CD4-positive, alpha-beta memory T cell (primary cell): ENCODE measurements at regions not wholly inside any gene's neighbourhood (a gene's known extent, or its start where the extent isn't known, plus 50 kb on each side); places are given as distances from the start of the nearest gene placed in this dataset.

Experiments used
- CTCF ChIA-PET: fragments of 350-600 bp; sonication (Branson Sonifier 250); formaldehyde crosslinking; loops from one replicate; lab custom pipeline; 2021; ENCODE audit warnings: inconsistent platforms; ENCODE audit not compliant: partially characterized antibody; lab: Charles Lee
- POLR2A ChIA-PET: fragments of 350-600 bp; sonication (Branson Sonifier 250); formaldehyde crosslinking; loops from one replicate; lab custom pipeline; 2021; ENCODE audit not compliant: partially characterized antibody; lab: Charles Lee
- DNase-seq, 5 donors: peaks; one replicate each; pipeline versions ENCODE4 v3.0.0 to v3.0.0-alpha.2; 2020 to 2022; ENCODE audit warnings: mixed read lengths in 1 of 5
- H3K27ac ChIP-seq: one replicate; pipeline ENCODE4 v1.7.0; 2013; ENCODE audit warnings: low read depth, low read length
- H3K27me3 ChIP-seq: 2 replicates; pipeline ENCODE4 v1.7.0; 2013; ENCODE audit warnings: mild to moderate bottlenecking, low read length, moderate library complexity; ENCODE audit not compliant: insufficient read depth
- H3K36me3 ChIP-seq: 2 replicates; pipeline ENCODE4 v1.7.0; 2013; ENCODE audit warnings: mild to moderate bottlenecking, low read length, moderate library complexity; ENCODE audit not compliant: insufficient read depth
- H3K4me1 ChIP-seq: 2 replicates; pipeline ENCODE4 v1.7.0; 2013; ENCODE audit warnings: mild to moderate bottlenecking, low read length, moderate library complexity; ENCODE audit not compliant: insufficient read depth
- H3K4me3 ChIP-seq, 2 donors: one replicate each; pipeline ENCODE4 v1.7.0; 2013; ENCODE audit warnings: low read length in 2 of 2, mild to moderate bottlenecking in 1 of 2
- H3K9me3 ChIP-seq, 2 donors: one replicate each; pipeline ENCODE4 v1.7.0; 2013; ENCODE audit warnings: low read length in 2 of 2, control low read depth in 1 of 2; ENCODE audit not compliant: control insufficient read depth in 1 of 2
- H3K27ac Mint-ChIP-seq, 7 donors: one replicate each; pipeline ENCODE4 v1.8.0; 2020 to 2021; ENCODE audit warnings: mixed read lengths in 7 of 7, mild to moderate bottlenecking in 6 of 7, inconsistent platforms in 3 of 7, moderate library complexity in 3 of 7
- H3K27me3 Mint-ChIP-seq, 2 donors: one replicate each; pipeline ENCODE4 v1.8.0; 2020 to 2021; ENCODE audit warnings: mixed read lengths in 2 of 2
- H3K36me3 Mint-ChIP-seq, 2 donors: one replicate each; pipeline ENCODE4 v1.8.0; 2020 to 2021; ENCODE audit warnings: mixed read lengths in 2 of 2, inconsistent platforms in 1 of 2, mild to moderate bottlenecking in 1 of 2
- H3K4me1 Mint-ChIP-seq, 4 donors: one replicate each; pipeline ENCODE4 v1.8.0; 2020 to 2021; ENCODE audit warnings: mixed read lengths in 4 of 4, mild to moderate bottlenecking in 1 of 4
- H3K4me3 Mint-ChIP-seq, 8 donors: one replicate each; pipeline ENCODE4 v1.8.0; 2020 to 2021; ENCODE audit warnings: mixed read lengths in 8 of 8, mild to moderate bottlenecking in 7 of 8, moderate library complexity in 6 of 8, inconsistent platforms in 3 of 8
- H3K9me3 Mint-ChIP-seq, 8 donors: one replicate each; pipeline ENCODE4 v1.8.0; 2020 to 2021; ENCODE audit warnings: mixed read lengths in 8 of 8, mild to moderate bottlenecking in 5 of 8, inconsistent platforms in 3 of 8, moderate library complexity in 1 of 8
- intact Hi-C: fragments of 100-400 bp; cut with micrococcal nuclease; formaldehyde crosslinking; loops from one replicate; pipeline ENCODE4 v1.15.1; 2023

DNA sequence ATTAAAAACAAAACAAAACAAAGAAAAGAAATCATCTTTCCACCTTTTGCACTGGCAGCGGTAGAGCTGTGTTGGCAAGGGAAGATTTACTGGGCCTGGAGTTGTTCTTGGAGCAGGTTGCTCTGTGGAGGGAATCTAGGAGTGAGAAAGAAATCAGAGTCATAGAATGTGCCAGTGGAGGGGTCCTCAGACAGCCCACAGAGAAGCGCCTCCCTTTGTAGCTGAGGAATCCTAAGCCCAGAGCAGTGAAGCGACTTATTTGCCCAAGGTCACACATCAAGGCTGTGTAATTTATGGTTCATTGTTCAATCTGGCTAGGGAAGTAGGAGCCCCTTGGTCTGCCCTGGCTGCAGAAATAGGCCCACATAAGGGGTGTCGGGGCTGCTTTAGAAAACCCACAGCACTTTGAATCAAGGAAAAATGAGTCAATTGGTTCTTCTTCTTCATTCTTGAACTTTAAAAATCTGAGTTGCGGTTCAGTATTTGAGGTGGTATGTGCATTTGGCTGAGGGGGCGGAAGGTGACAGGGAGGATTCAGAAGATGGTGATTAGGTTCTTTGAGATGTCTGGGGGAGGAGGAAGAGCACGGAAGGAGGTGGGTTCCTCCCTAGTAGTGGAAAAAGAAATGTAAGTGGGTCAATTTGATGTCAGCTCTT, 253.7 kb downstream of the PTEN start:
- H3K9me3 ChIP-seq, result no peaks in the 10 kb centered on the region
- no peak for DNase-seq
- no peaks in the 10 kb centered on the region for H3K36me3 Mint-ChIP-seq
- H3K4me3 Mint-ChIP-seq, result no peak overlapping the region
- H3K27me3 Mint-ChIP-seq, result no peaks in the 10 kb centered on the region
- peaks cover 39% of the 10 kb centered on the region for H3K4me1 ChIP-seq
- ChIA-PET CTCF (interaction anchor here (0.7 to 7.9 kb wide), 4 partner anchors 9 to 271 kb away, joined by 3 to 94 read pairs (median 5); no protein-coding TSS in a partner anchor), POLR2A (interaction anchor here (0.7 to 2.0 kb wide), 4 partner anchors 26 to 272 kb away, joined by 3 to 8 read pairs (median 8); partner anchors contain the start of genes KLLN and PTEN)
- intact Hi-C loops, result no loop called here
- no peak overlapping the region for H3K27ac ChIP-seq
- no peak overlapping the region for H3K4me3 ChIP-seq
- H3K27ac Mint-ChIP-seq, result no peak overlapping the region
- no peaks in the 10 kb centered on the region for H3K27me3 ChIP-seq
- H3K9me3 Mint-ChIP-seq, result no peaks in the 10 kb centered on the region
- H3K4me1 Mint-ChIP-seq, result peaks cover 10 to 28% (median 17%) of the 10 kb centered on the region in 4 donors
- H3K36me3 ChIP-seq, result no peaks in the 10 kb centered on the region

DNA sequence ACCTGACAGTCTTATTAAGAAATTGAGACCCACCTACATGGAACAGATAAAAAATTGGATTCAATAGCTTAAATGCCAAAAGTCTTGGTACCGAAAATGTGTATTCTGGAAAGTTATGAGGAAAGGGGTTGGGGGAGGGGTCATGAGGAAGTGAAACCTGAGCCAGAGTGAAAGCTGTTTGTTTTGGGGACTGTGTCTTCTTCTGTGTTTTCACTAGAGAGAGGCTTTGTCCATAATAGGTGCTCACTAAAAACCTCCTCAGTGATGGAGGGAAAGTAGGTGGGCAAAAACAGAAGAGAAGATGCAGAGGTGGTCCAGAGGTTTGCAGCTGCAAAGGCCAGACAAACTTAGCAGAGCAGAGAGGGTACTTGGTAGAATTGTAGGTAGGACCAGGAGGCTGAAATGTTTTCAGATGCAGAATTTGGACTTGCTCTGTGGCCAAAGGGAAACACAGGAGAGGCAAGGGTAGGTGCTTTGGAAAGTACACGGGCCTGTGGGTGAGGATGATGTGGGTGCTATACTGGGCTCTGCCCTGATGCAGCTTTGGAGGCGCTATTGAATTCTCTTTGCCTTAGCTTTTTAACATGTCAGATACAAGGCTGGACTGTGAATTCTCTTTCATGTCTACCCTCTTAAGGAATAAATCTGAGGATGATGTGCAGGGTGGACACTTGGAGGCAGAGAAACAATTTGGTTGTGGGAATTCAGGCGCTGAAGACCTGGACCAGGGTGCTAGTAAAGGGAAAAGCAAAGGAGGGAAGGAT, 254.6 kb downstream of the PTEN start:
- Mint-ChIP-seq H3K27ac (no peak overlapping the region), H3K9me3 (no peaks in the 10 kb centered on the region), H3K27me3 (no peaks in the 10 kb centered on the region), H3K36me3 (no peaks in the 10 kb centered on the region), H3K4me3 (no peak overlapping the region), H3K4me1 (peaks cover 10 to 28% (median 17%) of the 10 kb centered on the region in 4 donors)
- intact Hi-C loops, result loop anchor here (1.0 kb wide), 1 partner anchor 271 kb away; no protein-coding TSS in a partner anchor
- ChIA-PET CTCF (interaction anchor here (0.9 to 7.9 kb wide), 6 partner anchors 9 to 274 kb away, joined by 3 to 94 read pairs (median 4); no protein-coding TSS in a partner anchor), POLR2A (interaction anchor here (1.4 to 2.0 kb wide), 3 partner anchors 26 to 271 kb away, joined by 7 to 8 read pairs (median 8); no protein-coding TSS in a partner anchor)
- Histone ChIP-seq H3K4me3 (no peak overlapping the region), H3K9me3 (no peaks in the 10 kb centered on the region), H3K36me3 (no peaks in the 10 kb centered on the region), H3K4me1 (peaks cover 38% of the 10 kb centered on the region), H3K27ac (no peak overlapping the region), H3K27me3 (no peaks in the 10 kb centered on the region)
- DNase-seq, result peak in 4 of 5 donors; percentile 11 to 19 (median 14)

GRCh38 chr10:88118729-88119128, 255.3 kb downstream of the PTEN start:
- ChIA-PET CTCF (interaction anchor here (0.9 to 7.9 kb wide), 5 partner anchors 9 to 273 kb away, joined by 3 to 94 read pairs (median 5); no protein-coding TSS in a partner anchor), POLR2A (interaction anchor here (1.4 to 2.0 kb wide), 3 partner anchors 27 to 270 kb away, joined by 7 to 8 read pairs (median 8); no protein-coding TSS in a partner anchor)
- no peak for DNase-seq
- H3K27me3 Mint-ChIP-seq, result no peaks in the 10 kb centered on the region
- Histone ChIP-seq H3K4me3 (no peak overlapping the region), H3K36me3 (no peaks in the 10 kb centered on the region), H3K9me3 (no peaks in the 10 kb centered on the region), H3K27me3 (no peaks in the 10 kb centered on the region), H3K4me1 (peaks cover 33% of the 10 kb centered on the region), H3K27ac (no peak overlapping the region)
- no peaks in the 10 kb centered on the region for H3K36me3 Mint-ChIP-seq
- intact Hi-C loops, result loop anchor here (1.0 kb wide), 1 partner anchor 271 kb away; no protein-coding TSS in a partner anchor
- no peaks in the 10 kb centered on the region for H3K9me3 Mint-ChIP-seq
- no peak overlapping the region for H3K4me3 Mint-ChIP-seq
- H3K4me1 Mint-ChIP-seq, result peaks cover 10 to 28% (median 17%) of the 10 kb centered on the region in 4 donors
- H3K27ac Mint-ChIP-seq, result peak overlapping the region in 2 of 7 donors; percentile 23 to 71

DNA sequence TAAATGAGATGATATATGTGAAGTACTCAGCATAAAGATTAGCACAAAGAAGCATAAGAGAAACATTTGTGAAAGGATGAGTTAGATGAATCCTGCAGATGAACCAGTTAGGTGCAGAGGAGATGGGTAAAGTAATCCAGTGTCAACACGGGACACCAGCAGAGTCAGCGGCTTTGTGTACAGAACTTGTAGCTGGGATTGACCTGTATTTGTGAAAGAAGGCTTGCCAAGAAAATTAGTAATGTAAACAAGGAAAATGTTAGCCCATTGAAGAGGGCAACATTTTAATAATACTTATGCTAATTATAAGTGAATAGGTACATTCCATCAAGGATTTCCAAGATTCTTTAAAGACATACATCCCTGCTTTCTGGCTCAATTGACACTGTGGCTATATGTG, 255.7 kb downstream of the PTEN start:
- Histone ChIP-seq H3K27ac (no peak overlapping the region), H3K27me3 (no peaks in the 10 kb centered on the region), H3K4me3 (no peak overlapping the region), H3K4me1 (peaks cover 33% of the 10 kb centered on the region), H3K9me3 (no peaks in the 10 kb centered on the region), H3K36me3 (no peaks in the 10 kb centered on the region)
- Mint-ChIP-seq H3K27ac (peak overlapping the region in 2 of 7 donors; percentile 23 to 71), H3K36me3 (no peaks in the 10 kb centered on the region), H3K27me3 (no peaks in the 10 kb centered on the region), H3K4me3 (no peak overlapping the region), H3K9me3 (no peaks in the 10 kb centered on the region), H3K4me1 (peaks cover 10 to 24% (median 13%) of the 10 kb centered on the region in 4 donors)
- DNase-seq, result no peak
- intact Hi-C loops, result no loop called here
- ChIA-PET POLR2A (interaction anchor here (1.7 to 2.0 kb wide), 2 partner anchors 28 to 270 kb away, joined by 7 to 8 read pairs; no protein-coding TSS in a partner anchor), CTCF (interaction anchor here (1.0 to 7.9 kb wide), 3 partner anchors 10 to 269 kb away, joined by 3 to 94 read pairs (median 7); no protein-coding TSS in a partner anchor)

- Mint-ChIP-seq H3K9me3 (no peaks in the 10 kb centered on the region), H3K27me3 (no peaks in the 10 kb centered on the region), H3K27ac (peak overlapping the region in 1 of 7 donors; percentile 49), H3K4me1 (peaks cover 7 to 15% (median 8%) of the 10 kb centered on the region in 4 donors), H3K36me3 (no peaks in the 10 kb centered on the region), H3K4me3 (no peak overlapping the region)
- peaks cover 33% of the 10 kb centered on the region for H3K4me1 ChIP-seq
- ChIA-PET CTCF (interaction anchor here (1.4 kb wide), 1 partner anchor 270 kb away, joined by 4 read pairs; no protein-coding TSS in a partner anchor), POLR2A (interaction anchor here (0.5 kb wide), 1 partner anchor 73 kb away, joined by 4 read pairs; no protein-coding TSS in a partner anchor)
- no peak overlapping the region for H3K4me3 ChIP-seq
- H3K36me3 ChIP-seq, result no peaks in the 10 kb centered on the region
- intact Hi-C loops, result no loop called here
- no peaks in the 10 kb centered on the region for H3K9me3 ChIP-seq
- no peak overlapping the region for H3K27ac ChIP-seq
- DNase-seq, result no peak
- no peaks in the 10 kb centered on the region for H3K27me3 ChIP-seq
Measured at GRCh38 chr10:88120075-88120474, 256.6 kb downstream of the PTEN start.

DNA sequence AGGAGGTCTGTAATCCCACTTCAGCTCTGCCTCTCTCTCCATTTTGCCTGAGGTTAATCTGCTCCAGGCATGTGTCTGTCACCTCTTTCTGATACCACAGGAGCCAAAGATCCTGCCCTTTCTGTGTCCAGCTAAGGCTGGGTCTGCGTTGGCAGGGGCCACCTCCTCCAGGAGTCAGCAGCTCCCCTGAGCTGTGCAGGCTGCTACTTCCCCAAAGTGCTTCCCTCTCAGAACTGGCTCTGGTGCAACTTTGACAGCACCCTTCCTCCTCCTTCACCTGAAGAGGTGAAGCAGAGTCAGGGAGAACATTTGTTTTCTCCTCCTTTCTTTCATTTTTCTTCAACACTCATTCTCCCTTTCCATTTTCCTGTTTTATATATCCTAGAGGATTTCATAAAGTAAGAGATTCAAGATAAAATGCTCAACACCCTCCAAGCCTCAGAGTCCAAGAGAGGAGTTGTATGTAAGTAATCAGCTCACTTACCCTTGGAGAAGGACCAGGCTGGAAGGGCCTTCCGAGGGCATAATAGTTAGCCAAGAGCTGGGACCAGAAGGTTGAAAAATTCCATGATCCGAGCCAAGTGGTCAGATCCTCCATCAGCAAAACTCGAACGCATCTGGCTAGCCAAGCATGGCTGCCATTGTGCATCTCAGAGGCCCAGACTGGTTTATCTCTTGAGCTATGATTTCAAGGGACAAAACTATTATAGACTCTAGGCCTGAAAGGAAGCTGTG, 257.3 kb downstream of the PTEN start:
- intact Hi-C loops, result no loop called here
- Mint-ChIP-seq H3K4me3 (no peak overlapping the region), H3K27me3 (no peaks in the 10 kb centered on the region), H3K4me1 (peaks cover 7 to 15% (median 8%) of the 10 kb centered on the region in 4 donors), H3K27ac (peak overlapping the region in 4 of 7 donors; percentile 33 to 71 (median 43)), H3K36me3 (no peaks in the 10 kb centered on the region), H3K9me3 (no peaks in the 10 kb centered on the region)
- no peaks in the 10 kb centered on the region for H3K9me3 ChIP-seq
- POLR2A ChIA-PET, result interaction anchor here (0.5 kb wide), 1 partner anchor 73 kb away, joined by 4 read pairs; no protein-coding TSS in a partner anchor
- no peaks in the 10 kb centered on the region for H3K36me3 ChIP-seq
- no peaks in the 10 kb centered on the region for H3K27me3 ChIP-seq
- no peak overlapping the region for H3K27ac ChIP-seq
- peaks cover 33% of the 10 kb centered on the region for H3K4me1 ChIP-seq
- H3K4me3 ChIP-seq, result no peak overlapping the region
- no peak for DNase-seq
- CTCF ChIA-PET, result interaction anchor here (0.7 to 1.4 kb wide), 3 partner anchors 12 to 379 kb away, joined by 3 to 4 read pairs (median 4); no protein-coding TSS in a partner anchor
